ENCODE measurements at regions not wholly inside any gene's neighbourhood (a gene's known extent, or its start where the extent isn't known, plus 50 kb on each side); places are given as distances from the start of the nearest gene placed in this dataset.

GRCh38 chr9:78158286-78158685 lies 77.6 kb upstream of the CEP78 start:
- no peak for TF ChIP-seq CTCF (IDR thresholded peaks at IDR 0.05)
- TF ChIP-seq POLR2A (IDR thresholded peaks at IDR 0.05) = no peak
